Stimulated activated CD4-positive, alpha-beta T cell treated with anti-CD3 and anti-CD28 coated beads, TNF-alpha, amount 100 ng/mL, for 24 hours (primary cell): ENCODE measurements at regions not wholly inside any gene's neighbourhood (a gene's known extent, or its start where the extent isn't known, plus 50 kb on each side); places are given as distances from the start of the nearest gene placed in this dataset.
A peak's percentile ranks its signal among the peaks of the same experiment; 100 is the strongest.
"Not testable (repeated sequence)": the region's sequence is repeated elsewhere in the genome, so short reads cannot be mapped to it uniquely, and the experiment has no call there.

ENCODE experiments used
- DNase-seq, 3 experiments: peaks; one replicate each; pipeline ENCODE4 v3.0.0-alpha.2; 2020; ENCODE audit warnings: low read depth in 3 of 3

DNA sequence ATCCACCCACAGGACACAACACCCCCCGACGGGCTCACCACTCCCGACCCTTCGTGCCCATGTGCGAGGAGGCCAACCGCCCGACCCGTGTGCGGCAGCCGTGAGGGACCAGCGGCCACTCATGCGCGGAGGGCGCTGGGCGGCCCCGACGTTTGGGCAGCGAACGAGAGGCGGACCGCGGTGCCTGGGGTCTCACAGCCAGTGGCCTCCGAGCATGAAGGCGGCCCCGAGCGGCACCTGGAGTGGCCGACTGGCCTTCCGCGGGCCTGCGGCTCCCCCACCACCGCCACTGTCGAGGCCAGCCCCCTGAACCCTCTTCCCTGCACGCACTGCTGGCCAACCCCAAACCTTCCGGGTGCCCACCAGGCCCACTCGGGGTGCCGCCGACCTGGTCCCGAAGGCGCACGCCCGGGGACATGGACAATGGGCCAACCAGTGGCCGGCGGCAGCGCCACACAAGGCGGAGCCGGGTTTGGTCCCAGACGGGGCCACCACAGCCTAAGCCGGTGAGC is 4274.9 kb upstream of the OR11H1 start:
- DNase-seq = no peak

DNA sequence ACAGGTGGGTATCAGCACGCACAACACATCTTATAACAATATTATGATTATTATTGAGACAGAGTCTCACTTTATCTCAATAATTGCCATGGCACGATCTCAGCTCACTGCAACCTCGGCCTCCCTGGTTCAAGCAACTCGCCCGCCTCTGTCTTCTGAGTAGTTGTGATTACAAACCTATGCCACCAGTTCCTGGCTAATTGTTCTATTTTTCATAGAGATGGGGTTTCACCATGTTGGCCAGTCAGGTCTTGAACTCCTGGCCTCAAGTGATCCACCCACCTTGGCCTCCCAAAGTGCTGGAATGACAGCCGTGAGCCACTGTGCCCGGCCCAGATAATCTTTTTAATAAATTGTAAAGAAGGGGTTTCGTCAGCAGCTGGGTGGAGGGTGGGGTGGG is 4257.0 kb upstream of the OR11H1 start:
- not testable (repeated sequence) for DNase-seq

DNA sequence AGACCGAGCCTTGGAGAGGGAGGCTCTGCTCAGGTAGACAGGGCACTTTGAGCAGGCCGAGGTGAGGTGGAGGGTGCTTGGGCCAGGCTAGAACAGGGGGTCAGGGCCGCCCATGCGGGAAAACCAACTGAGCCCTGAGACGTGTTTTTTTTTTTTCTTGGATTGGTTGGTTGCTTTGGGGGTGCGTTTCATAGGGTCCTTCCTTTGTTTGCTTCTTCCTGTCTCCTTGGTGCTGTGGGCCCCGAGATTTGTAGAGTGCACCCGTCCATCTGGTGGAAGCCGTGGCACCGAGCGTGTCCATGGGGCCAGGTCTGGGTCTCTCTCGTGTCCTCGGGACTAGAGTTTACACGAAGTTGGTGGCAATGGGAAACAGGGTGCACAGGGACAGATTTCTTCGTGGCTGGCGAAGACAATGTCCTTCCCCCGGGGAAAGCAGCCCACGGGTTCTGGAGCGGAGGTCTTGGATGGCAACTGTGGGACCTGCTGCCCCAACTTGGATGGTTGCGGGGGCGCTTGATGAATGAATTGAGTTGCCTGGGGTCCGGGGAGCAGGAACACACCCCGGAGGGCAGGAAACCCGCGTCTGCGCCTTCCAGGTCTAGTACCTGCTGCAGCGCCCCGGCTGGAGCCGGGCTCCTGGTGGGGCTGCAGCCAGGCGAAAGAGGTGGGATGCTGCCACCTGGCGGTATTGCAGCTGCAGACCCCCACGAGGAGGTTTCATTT is 4242.7 kb upstream of the OR11H1 start:
- DNase-seq = peak in 1 of 3 experiments; percentile 12

DNA sequence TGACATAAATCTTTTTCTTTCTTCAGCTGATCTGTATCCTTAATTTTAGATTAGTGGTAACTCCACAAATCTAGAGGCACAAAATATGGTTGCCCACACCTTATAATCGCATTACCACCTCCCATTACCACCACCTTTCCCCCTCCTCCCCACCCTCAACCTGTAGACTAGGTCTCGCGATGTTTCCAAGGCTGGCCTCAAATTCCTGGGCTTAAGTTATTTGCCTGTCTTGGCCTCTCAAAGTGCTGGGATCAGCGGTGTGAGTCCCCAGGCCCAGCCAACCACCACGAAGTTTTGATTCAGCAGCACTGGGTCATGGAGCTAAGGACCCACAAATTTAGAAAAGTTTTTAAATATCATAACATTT is 4242.2 kb upstream of the OR11H1 start:
- DNase-seq = not testable (repeated sequence)

DNA sequence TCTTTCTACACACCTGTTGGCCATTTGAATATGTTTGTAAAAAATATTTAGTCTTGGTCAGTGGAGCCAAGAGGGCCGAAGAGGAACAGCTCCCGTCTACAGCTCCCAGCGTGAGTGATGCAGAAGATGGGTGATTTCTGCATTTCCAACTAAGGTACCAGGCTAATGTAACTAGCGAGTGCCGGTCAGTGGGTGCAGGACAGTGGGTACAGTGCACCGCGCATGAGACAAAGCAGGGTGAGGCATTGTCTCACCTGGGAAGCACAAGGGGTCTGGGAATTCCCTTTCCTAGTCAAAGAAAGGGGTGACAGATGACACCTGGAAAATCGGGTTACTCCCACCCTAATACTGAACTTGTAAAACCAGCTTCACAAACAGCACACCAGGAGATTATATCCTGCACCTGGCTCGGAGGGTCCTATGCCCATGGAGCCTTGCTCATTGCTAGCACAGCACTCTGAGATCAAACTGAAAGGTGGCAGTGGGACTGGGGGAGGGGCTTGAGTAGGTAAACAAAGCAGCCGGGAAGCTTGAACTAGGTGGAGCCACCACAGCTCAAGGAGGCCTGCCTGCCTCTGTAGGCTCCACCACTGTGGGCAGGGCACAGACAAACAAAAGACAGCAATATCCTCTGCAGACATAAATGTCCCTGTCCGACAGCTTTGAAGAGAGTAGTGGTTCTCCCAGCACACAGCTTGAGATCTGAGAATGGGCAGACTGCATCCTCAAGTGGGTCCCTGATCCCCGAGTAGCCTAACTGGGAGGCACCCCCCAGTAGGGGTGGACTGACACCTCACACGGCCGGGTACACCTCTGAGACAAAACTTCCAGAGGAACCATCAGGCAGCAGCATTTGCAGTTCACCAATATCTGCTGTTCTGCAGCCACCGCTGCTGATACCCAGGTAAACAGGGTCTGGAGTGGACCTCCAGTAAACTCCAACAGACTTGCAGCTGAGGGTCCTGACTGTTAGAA is 4239.5 kb upstream of the OR11H1 start:
- not testable (repeated sequence) for DNase-seq

DNA sequence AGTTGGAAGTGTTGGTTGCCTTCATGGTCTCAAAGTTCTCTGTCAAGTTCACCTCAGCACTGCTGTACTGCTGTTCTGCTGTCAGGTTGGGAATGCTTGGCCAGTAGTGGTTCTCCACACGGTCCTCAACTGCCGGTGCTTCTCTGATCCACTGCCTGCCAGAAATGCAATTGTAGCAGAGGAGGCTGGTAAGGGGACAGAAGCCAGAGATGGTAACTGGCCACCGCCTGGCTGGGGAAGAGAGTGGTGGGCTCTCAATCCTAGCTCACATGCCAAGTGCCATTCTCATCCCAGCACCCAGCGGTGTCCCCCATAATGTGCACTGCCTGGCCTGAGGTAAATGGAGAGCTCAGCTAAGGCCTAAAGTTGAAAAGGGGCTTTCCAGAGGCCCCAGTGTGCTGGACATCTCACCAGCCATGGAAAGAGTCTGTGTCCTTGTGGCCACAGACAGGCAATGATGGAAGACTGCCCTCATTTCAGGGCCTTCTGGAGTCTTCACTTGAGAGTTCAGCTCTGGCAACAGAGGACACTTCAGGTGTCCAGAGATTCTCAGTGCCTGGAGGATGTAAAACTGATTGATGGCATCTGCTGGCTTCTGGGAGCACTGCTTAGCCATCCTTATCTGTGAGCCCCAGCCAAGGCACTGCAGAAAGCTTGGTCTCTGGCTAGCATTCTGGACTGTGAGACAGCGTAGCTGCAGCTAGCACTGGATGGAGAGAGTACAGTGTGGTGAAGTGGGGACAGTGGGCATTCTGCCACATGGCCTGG is 4229.7 kb upstream of the OR11H1 start:
- DNase-seq = not testable (repeated sequence)

DNA sequence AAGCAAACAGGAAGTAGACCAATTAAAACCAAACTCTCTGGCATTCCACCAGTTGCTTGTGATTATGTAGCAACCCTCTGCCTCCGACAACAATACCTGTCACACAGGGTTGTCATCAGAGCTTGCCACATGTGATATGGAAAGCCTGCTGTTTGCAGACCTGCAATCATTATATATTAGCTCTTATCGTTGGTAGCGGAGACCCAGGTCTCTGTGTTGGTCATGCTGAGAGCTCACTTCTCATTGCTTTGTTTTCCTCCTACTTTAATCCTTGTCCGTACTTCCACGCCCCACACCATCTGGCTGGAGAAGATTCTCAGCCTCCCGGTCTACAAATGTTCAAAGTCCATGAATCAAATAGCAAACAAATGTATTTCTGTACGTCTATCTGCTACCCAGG is 4225.6 kb upstream of the OR11H1 start:
- DNase-seq = not testable (repeated sequence)

DNA sequence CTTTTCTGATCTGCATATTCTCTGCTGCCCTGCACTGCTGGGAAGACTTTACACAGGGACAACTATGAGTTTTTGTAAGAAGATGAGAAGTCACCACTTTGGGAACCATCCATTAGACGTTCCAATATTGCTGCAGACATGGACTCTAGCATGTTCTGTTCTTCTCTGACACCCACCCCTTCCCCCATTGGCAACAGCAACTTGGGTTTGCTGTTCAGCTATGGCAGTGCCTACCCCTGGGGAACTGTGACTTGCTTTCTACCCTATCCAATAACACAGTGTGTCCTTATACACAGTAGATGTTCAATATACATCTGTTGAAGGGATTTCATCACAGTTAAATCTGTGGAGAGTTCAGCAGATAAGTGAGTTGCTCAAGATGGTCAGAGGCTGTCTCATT is 4225.1 kb upstream of the OR11H1 start:
- DNase-seq = not testable (repeated sequence)

DNA sequence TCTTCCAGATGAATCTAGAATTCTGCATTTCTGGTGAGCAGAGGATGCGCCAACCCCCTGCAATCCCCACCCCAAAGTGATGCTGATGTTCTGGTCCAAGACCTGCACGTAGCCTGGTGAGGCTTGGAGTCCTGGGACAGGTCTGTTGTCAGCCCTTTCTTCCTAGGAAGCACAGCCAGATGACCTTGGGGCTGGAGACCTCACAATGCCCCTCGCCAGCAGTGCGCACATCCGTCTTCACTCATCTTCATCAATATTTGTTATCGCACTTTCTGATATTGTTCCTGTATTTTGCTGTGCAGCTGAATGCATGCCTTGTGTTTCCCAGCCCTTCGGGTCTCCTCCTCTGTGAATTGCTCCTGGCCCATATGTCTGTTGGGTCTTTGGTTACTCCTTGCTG is 4222.8 kb upstream of the OR11H1 start:
- DNase-seq = not testable (repeated sequence)

DNA sequence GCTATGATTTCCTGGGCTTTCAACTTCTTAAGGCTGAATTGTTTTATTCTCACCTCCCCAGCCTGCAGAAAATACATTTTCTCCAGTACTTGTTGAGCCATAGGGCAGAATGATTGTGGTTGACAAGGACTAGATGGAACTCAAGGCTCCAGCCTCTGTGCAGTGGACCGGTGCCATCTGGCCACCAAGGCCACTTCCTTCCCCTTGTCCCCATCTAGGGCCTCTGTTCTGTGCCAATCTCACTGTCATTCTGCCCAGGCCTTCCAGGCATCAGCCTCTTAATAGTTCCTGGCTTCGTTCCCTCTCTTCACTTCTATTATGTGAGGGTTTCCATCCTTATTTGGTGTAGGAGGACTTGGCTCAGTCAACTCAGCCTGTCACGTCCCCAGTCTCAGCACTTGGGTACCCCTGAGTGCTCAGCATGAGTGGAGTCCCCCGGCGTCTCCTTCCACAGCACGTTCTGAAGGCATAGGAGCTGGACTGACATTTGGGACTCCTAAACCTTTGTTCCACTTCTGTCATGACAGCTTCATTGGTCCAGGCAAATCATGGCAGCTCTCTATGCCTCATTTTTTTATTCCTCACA is 4221.0 kb upstream of the OR11H1 start:
- DNase-seq = not testable (repeated sequence)

DNA sequence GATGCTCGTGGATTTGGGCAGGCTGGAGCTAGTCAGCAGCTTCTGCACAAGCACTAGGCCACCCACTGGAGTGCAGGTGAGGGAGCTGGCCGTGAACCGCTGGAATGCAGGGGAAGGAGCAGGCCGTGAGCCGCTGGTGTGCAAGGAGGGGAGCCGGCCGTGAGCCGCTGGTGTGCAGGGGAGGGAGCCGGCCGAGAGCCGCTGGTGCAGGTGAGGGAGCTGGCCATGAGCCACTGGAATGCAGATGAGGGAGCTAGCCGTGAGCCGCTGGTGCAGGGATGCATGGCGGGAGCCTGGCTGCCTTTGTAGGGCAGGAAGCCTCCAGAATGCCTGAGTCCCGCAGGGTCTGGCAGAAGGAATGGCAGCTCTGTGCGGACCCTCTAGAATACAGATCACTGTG is 4220.0 kb upstream of the OR11H1 start:
- no peak for DNase-seq

DNA sequence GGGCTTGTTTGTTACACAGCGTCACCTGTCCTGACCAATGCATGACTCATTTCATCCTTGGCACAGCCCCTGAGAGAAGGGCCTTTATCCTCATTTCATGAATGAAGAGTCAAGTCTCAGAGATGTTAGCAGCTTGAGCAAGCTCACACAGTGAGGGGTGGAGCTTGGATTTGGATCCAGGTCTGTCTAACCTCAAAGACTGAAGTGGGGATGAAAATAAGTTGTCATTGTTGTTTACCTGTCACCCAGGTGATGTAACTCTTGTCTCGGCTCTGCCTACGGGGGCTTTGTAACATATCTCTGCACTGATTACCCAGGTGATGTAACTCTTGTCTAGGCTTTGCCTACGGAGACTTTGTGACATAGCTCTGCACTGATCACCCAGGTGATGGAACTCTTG is 4218.2 kb upstream of the OR11H1 start:
- DNase-seq = not testable (repeated sequence)

DNA sequence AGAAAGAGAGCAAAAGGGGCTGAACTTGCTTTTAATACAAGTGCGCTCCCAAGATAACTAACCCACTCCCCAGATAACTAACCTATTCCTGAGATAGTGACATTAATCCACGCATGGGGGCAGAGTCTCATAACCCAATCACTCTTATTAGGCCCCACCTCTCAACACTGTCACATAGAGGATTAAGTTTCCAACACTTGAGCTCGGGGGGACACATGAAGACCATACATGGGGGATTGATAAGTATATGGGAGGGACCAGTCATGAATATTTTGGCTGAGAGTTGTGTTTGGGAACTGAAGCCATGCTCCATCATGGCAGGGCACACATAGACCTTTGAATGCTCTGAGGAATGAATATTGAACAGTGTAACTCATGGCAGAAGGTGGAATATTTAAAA is 4217.3 kb upstream of the OR11H1 start:
- not testable (repeated sequence) for DNase-seq

DNA sequence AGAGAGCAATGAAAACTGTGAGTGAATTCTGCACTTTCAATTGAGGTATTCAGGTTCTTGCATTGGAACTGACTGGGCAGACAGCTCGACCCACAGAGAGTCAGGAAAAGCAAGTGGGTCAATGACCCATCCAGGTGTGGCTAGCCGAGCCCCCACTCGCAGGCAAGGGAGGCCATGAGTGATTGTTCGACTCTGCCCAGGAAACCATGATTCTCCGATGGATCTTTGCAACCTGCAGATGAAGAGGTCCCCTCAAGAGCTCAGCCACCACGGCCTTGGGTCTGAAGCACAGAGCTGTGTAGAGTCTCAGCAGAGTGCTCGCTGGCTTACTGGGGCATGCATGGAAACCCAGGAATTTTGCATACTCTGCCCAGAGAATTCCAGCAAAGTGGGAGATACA is 4215.4 kb upstream of the OR11H1 start:
- DNase-seq = not testable (repeated sequence)

DNA sequence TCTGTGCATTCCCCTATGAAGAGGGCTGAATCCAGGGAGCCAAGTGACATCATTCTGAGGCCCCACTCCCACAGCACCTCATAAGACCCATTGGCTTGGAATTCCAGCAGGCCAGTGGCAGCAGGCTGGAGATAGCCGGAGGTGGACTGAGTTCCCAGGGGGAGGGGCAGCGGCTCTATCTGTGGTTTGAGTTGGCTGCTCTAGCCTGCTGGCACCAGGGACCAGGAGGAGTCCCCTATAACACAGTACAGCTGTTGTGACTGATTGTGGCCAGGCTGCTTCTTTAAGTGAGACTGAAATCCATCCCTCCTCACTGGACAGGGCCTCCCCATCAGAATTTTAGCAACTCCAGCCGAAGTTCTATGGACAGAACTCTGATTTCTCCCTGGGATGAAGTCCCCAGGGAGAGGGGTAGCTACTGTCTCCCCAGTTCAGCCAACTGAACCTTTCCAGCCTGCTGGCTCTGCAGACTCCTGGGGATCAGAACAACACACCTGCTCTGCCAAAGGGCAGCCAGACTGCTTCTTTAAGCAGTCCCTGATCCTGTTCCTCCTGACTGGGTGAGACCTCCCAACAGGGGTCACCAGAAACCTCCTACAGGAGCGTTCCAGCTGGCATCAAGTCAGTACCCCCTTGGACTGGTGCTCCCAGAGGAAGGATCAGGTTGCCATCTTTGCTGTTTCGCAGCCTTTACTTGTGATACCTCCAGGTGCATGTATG is 4214.8 kb upstream of the OR11H1 start:
- DNase-seq = not testable (repeated sequence)

DNA sequence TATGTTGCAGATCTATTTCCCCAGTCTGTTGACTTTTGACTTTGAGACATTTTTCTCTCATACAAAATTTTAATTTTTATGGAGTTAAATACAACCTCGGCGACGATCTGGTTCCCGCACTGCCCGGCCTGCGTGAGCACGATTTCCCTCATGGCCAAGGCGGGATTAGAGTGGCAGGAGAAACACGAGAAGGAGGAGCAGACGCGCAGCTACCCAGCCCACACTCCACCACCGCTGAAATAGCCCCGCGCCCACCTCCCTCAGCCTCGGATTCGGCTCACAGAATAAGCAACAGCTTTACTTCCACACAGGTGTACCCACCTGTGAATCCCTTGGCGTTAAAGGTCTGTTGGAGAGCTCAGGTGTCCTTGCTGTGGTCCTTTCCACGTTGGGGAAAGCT is 4209.4 kb upstream of the OR11H1 start:
- DNase-seq = not testable (repeated sequence)

DNA sequence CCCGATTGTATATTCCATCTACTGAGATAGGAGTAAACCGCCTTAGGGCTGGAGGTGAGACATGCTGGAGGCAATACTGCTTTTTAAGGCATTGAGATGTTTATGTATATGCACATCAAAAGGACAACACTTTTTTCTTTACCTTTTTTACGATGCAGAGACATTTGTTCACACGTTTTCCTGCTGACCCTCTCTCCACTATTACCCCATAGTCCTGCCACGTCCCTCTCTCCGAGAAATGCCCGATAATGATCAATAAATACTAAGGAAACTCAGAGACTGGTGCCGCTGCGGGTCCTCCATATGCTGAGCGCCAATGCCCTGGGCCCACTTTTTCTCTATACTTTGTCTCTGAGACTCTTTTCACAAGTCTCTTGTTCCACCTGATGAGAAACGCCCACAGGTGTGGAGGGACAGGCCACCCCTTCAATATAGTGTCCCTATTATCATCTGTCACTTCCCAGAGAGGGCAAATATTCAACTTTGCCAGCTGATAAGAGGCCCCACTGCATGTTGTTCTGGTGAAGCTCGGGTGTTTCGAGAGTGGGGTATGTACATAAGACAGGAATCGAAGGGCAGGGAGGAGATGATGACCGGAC is 4203.5 kb upstream of the OR11H1 start:
- not testable (repeated sequence) for DNase-seq

DNA sequence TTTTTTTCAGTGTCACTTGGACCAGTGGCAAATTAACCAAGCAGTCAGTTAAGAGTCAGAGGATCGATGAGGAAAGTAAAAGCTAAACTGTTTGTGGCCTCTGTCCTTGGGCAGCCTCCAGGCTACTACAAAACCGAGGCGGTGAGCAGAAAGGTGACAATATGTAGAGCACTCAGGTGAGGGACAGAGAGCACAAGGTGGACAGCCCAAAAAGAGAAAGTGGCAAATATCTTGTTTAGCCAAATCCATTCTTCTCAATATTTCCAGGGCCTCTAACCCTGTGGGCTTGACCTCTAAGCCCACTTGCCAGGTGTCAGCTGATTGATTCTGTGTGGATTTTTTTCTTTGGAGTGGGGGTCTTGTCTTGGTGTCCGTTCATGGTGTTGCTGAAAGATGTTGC is 4202.2 kb upstream of the OR11H1 start:
- no peak for DNase-seq

DNA sequence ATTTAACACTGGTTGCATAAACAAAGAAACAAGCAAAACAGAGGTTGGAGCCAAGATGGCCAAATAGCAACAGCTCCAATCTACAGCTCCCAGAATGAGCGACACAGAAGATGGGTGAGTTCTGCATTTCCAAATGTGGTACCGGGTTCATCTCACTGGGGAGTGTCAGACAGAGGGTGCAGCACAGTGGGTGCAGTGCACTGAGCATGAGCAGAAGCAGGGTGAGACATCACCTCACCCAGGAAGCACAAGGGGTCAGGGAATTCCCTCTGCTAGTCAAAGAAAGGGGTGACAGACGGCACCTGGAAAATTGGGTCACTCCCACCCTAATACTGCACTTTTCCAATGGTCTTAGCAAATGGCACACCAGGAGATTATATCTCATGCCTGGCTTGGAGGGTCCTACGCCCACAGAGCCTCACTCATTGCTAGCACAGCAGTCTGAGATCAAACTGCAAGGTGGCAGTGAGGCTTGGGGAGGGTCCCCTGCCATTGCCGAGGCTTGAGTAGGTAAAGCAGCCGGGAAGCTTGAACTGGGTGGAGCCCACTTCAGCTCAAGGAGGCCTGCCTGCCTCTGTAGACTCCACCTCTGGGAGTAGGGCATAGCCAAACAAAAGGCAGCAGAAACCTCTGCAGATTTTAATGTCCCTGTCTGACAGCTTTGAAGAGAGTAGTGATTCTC is 4186.5 kb upstream of the OR11H1 start:
- DNase-seq = not testable (repeated sequence)

DNA sequence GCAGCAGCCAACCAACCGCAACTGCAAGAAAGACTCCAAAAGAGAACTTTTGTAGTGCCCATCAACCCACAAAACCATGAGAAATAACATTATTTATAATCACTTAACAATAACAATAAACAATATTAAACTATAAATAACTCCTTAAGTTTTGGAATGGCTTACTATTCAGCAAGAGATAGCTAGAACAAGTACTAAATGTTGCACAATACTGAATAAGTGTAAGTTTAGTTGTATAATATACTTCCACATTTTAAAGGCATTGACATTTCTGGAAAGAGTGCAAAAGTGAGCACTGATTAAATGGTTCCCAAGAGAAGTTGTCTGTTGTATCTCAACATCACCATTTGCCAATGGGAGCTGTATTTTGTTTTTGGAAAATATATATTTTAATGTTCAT is 4176.8 kb upstream of the OR11H1 start:
- not testable (repeated sequence) for DNase-seq
